H9 (cell line): ENCODE measurements at regions not wholly inside any gene's neighbourhood (a gene's known extent, or its start where the extent isn't known, plus 50 kb on each side); places are given as distances from the start of the nearest gene placed in this dataset.
"Not testable (repeated sequence)": the region's sequence is repeated elsewhere in the genome, so short reads cannot be mapped to it uniquely, and the experiment has no call there.

ENCODE experiments used
- DNase-seq: peaks from one replicate; pipeline ENCODE4 v3.0.0-alpha.2; 2017
- H2AFZ ChIP-seq: one replicate; pipeline ENCODE4 v1.6.1; 2013; ENCODE audit warnings: mild to moderate bottlenecking, low read length, control low read depth, moderate library complexity
- H2AK5ac ChIP-seq: 2 replicates; pipeline ENCODE4 v1.6.1; 2013; ENCODE audit warnings: low read length, control low read depth, mixed read lengths; ENCODE audit not compliant: insufficient read length
- H2BK120ac ChIP-seq: one replicate; pipeline ENCODE4 v1.6.1; 2013; ENCODE audit warnings: low read depth, mild to moderate bottlenecking, low read length, control low read depth, inconsistent platforms; ENCODE audit not compliant: poor library complexity, severe bottlenecking
- H2BK12ac ChIP-seq: 2 replicates; pipeline ENCODE4 v1.6.1; 2013; ENCODE audit warnings: low read length, control low read depth, mixed read lengths, low read depth; ENCODE audit not compliant: insufficient read length
- H2BK15ac ChIP-seq: 2 replicates; pipeline ENCODE4 v1.6.1; 2013; ENCODE audit warnings: low read depth, low read length, control low read depth
- H2BK20ac ChIP-seq: one replicate; pipeline ENCODE4 v1.6.1; 2013; ENCODE audit warnings: low read depth, mild to moderate bottlenecking, low read length, control low read depth, inconsistent platforms; ENCODE audit not compliant: poor library complexity, severe bottlenecking
- H2BK5ac ChIP-seq: 2 replicates; pipeline ENCODE4 v1.6.1; 2013; ENCODE audit warnings: low read length, control low read depth, mixed read lengths; ENCODE audit not compliant: insufficient read length
- H3K14ac ChIP-seq: 2 replicates; pipeline ENCODE4 v1.6.1; 2013; ENCODE audit warnings: low read length, control low read depth; ENCODE audit not compliant: insufficient read depth
- H3K18ac ChIP-seq: 2 replicates; pipeline ENCODE4 v1.6.1; 2013; ENCODE audit warnings: low read depth, mild to moderate bottlenecking, mixed read lengths, low read length, control low read depth; ENCODE audit not compliant: insufficient read length
- H3K23ac ChIP-seq: 2 replicates; pipeline ENCODE4 v1.6.1; 2013; ENCODE audit warnings: low read length, control low read depth, mixed read lengths, low read depth; ENCODE audit not compliant: insufficient read length
- H3K23me2 ChIP-seq: 2 replicates; pipeline ENCODE4 v1.6.1; 2013; ENCODE audit warnings: low read depth, mild to moderate bottlenecking, mixed read lengths, low read length, control low read depth; ENCODE audit not compliant: insufficient read length, poor library complexity, severe bottlenecking
- H3K27ac ChIP-seq: 2 replicates; pipeline ENCODE4 v1.5.1; 2013; ENCODE audit warnings: low read length, control low read depth, mixed read lengths, low read depth; ENCODE audit not compliant: insufficient read length
- H3K27me3 ChIP-seq: 2 replicates; pipeline ENCODE4 v1.6.1; 2013; ENCODE audit warnings: low read length, control low read depth, inconsistent platforms; ENCODE audit not compliant: insufficient read depth
- H3K4ac ChIP-seq: 2 replicates; pipeline ENCODE4 v1.6.1; 2013; ENCODE audit warnings: low read depth, mild to moderate bottlenecking, control low read depth, inconsistent platforms, low read length, moderate library complexity
- H3K4me1 ChIP-seq: 2 replicates; pipeline ENCODE4 v1.6.1; 2013; ENCODE audit warnings: low read length, control low read depth, inconsistent platforms; ENCODE audit not compliant: insufficient read depth
- H3K4me2 ChIP-seq: 2 replicates; pipeline ENCODE4 v1.6.1; 2013; ENCODE audit warnings: low read length, control low read depth, mixed read lengths; ENCODE audit not compliant: insufficient read length, insufficient read depth
- H3K56ac ChIP-seq: 2 replicates; pipeline ENCODE4 v1.6.1; 2013; ENCODE audit warnings: low read depth, mild to moderate bottlenecking, mixed read lengths, low read length, control low read depth; ENCODE audit not compliant: insufficient read length
- H3K79me1 ChIP-seq: 2 replicates; pipeline ENCODE4 v1.6.1; 2013; ENCODE audit warnings: low read depth, mild to moderate bottlenecking, moderate library complexity, low read length, control low read depth, inconsistent platforms; ENCODE audit not compliant: insufficient read depth, poor library complexity, severe bottlenecking
- H3K79me2 ChIP-seq: 2 replicates; pipeline ENCODE4 v1.6.1; 2013; ENCODE audit warnings: low read length, control low read depth, inconsistent platforms; ENCODE audit not compliant: insufficient read depth
- H3K9ac ChIP-seq: 2 replicates; pipeline ENCODE4 v1.6.1; 2013; ENCODE audit warnings: low read length, control low read depth, mixed read lengths; ENCODE audit not compliant: insufficient read length; ENCODE audit errors: extremely low read depth
- H3K9me3 ChIP-seq: one replicate; pipeline ENCODE4 v1.6.1; 2013; ENCODE audit warnings: low read depth, low read length, inconsistent platforms; ENCODE audit not compliant: control insufficient read depth
- H3T11ph ChIP-seq: one replicate; pipeline ENCODE4 v1.6.1; 2013; ENCODE audit warnings: mild to moderate bottlenecking, low read length, control low read depth, inconsistent platforms
- H4K20me1 ChIP-seq: one replicate; pipeline ENCODE4 v1.6.1; 2013; ENCODE audit not compliant: control insufficient read depth, insufficient read length, insufficient read depth
- H4K5ac ChIP-seq: 2 replicates; pipeline ENCODE4 v1.6.1; 2013; ENCODE audit warnings: low read depth, mild to moderate bottlenecking, mixed read lengths, low read length, control low read depth; ENCODE audit not compliant: insufficient read length
- H4K8ac ChIP-seq: replicated peaks from 2 replicates; pipeline ENCODE4 v1.6.1; 2013; ENCODE audit warnings: low read length, control low read depth, mixed read lengths, low read depth; ENCODE audit not compliant: insufficient read length
- H4K91ac ChIP-seq: 2 replicates; pipeline ENCODE4 v1.6.1; 2013; ENCODE audit warnings: low read depth, mild to moderate bottlenecking, moderate library complexity, mixed read lengths, low read length, control low read depth; ENCODE audit not compliant: insufficient read length
- H3K27ac Mint-ChIP-seq, 3 experiments: 2 replicates in 2 of 3; 3 replicates in 1 of 3; pipeline ENCODE4 v1.8.0; 2020 to 2021; ENCODE audit warnings: mixed read lengths in 3 of 3, mild to moderate bottlenecking in 1 of 3, moderate library complexity in 1 of 3
- H3K27me3 Mint-ChIP-seq: 2 replicates; pipeline ENCODE4 v1.8.0; 2021; ENCODE audit warnings: low read depth, mild to moderate bottlenecking, moderate library complexity, mixed read lengths
- H3K36me3 Mint-ChIP-seq, 3 experiments: 2 replicates in 2 of 3; 3 replicates in 1 of 3; pipeline ENCODE4 v1.8.0; 2020 to 2021; ENCODE audit warnings: low read depth in 3 of 3, mixed read lengths in 3 of 3; ENCODE audit not compliant: insufficient read depth in 1 of 3
- H3K4me1 Mint-ChIP-seq, 2 experiments: 2 replicates each; pipeline ENCODE4 v1.8.0; 2020; ENCODE audit warnings: mixed read lengths in 2 of 2
- H3K4me3 Mint-ChIP-seq, 2 experiments: 2 replicates in 1 of 2; 3 replicates in 1 of 2; pipeline ENCODE4 v1.8.0; 2020 to 2021; ENCODE audit warnings: mild to moderate bottlenecking in 2 of 2, mixed read lengths in 2 of 2, moderate library complexity in 1 of 2
- H3K9me3 Mint-ChIP-seq, 2 experiments: 2 replicates in 1 of 2; 3 replicates in 1 of 2; pipeline ENCODE4 v1.8.0; 2020; ENCODE audit warnings: mild to moderate bottlenecking in 2 of 2, mixed read lengths in 2 of 2, moderate library complexity in 1 of 2
- WGBS: extraction: QIAGEN DNeasy Blood & Tissue Kit; methylation state at CpG from one replicate; pipeline ENCODE4 v1.1.7; 2013; ENCODE audit warnings: missing lambda C conversion rate, low lambda C conversion rate, mixed read lengths; ENCODE audit not compliant: insufficient read length; ENCODE audit errors: extremely low coverage; 5-methylcytosine and 5-hydroxymethylcytosine counted together

DNA sequence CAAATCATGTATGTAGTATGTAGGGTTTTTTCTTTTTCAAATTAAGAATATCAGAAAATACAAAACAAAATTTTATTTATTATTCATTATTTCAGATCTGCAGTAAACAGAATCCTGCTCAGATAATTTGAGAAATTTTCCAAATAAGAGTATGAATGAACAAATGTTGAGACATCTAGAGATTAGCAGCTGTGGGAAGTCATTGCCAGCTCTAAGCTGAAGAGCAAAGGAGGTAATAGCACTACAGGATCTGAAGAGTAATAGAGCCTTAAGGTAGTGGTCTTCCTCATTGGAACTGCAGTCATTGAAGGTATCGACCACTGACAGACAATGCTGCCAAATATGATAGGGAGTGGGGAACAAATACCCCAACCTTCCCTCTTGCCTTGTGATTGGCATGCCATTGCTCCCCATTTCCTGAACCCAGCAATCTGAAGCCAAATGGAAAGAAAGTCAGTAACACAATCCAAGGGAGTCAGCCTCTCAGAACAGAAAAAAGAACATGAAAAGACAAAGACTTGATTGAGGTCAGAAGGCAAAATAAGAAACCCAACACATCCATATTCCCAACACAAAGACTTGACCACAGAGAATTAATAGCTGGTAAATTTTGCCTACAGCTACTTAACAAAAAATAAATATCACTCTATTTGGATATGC, 963.4 kb upstream of the ADAMTS5 start:
- not testable (repeated sequence) for H4K20me1 ChIP-seq, H3K56ac ChIP-seq, H2BK12ac ChIP-seq, H3K18ac ChIP-seq, DNase-seq, H3K23ac ChIP-seq, H2AFZ ChIP-seq, H2BK15ac ChIP-seq, H3K9me3 Mint-ChIP-seq, H3K4me3 Mint-ChIP-seq, H3K79me2 ChIP-seq, H4K91ac ChIP-seq, H4K8ac ChIP-seq, H2BK20ac ChIP-seq, H3K4me2 ChIP-seq, H3T11ph ChIP-seq, H2AK5ac ChIP-seq, H3K4me1 Mint-ChIP-seq, H3K9ac ChIP-seq, H3K23me2 ChIP-seq, H3K4me1 ChIP-seq, H2BK5ac ChIP-seq, H3K79me1 ChIP-seq, H3K14ac ChIP-seq, H3K27me3 Mint-ChIP-seq, H3K27ac Mint-ChIP-seq, H2BK120ac ChIP-seq, H3K27ac ChIP-seq, H4K5ac ChIP-seq, H3K4ac ChIP-seq, H3K36me3 Mint-ChIP-seq, H3K9me3 ChIP-seq, H3K27me3 ChIP-seq
- WGBS = no CpG with 5 or more reads among the region's 1 CpG

DNA sequence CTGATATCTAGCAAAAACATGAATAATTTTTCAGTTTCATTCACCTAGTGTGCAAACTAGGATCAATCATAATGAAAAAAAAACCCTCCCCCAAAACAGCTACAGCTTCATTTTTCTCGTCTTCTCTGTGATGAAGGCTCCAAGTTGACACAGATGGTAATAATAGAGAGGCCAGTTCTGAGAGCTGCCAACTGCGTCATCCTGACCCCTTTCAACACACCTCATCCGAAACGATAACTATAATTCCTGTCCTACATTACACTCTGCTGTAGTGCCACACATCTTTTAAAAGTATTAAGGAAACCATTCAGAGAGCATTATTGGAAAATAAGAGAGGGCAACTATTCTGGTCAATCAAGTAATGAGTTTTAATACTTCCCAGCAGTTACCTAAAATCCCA, 962.3 kb upstream of the ADAMTS5 start:
- not testable (repeated sequence) for H3K36me3 Mint-ChIP-seq, H3K79me2 ChIP-seq, H3K27ac Mint-ChIP-seq, H2BK12ac ChIP-seq, H3K9me3 ChIP-seq, H2AK5ac ChIP-seq, H3K23ac ChIP-seq, H4K5ac ChIP-seq, DNase-seq, H3K4me1 Mint-ChIP-seq, H3K9me3 Mint-ChIP-seq, H3K9ac ChIP-seq, H3K4me3 Mint-ChIP-seq, H2BK5ac ChIP-seq, H3K4me2 ChIP-seq, H3K27me3 ChIP-seq, H2BK120ac ChIP-seq, H3K79me1 ChIP-seq, H4K8ac ChIP-seq, H3K4me1 ChIP-seq, H3K27me3 Mint-ChIP-seq, H3K56ac ChIP-seq, H3K27ac ChIP-seq, H2BK20ac ChIP-seq, H4K20me1 ChIP-seq, H3K14ac ChIP-seq, H2AFZ ChIP-seq, H3K18ac ChIP-seq, H2BK15ac ChIP-seq, H3K23me2 ChIP-seq, H4K91ac ChIP-seq, H3K4ac ChIP-seq, H3T11ph ChIP-seq
- no CpG with 5 or more reads among the region's 4 CpGs for WGBS
